Epithelial cell of proximal tubule (primary cell): ENCODE measurements at regions not wholly inside any gene's neighbourhood (a gene's known extent, or its start where the extent isn't known, plus 50 kb on each side); places are given as distances from the start of the nearest gene placed in this dataset.
"Not testable (repeated sequence)": the region's sequence is repeated elsewhere in the genome, so short reads cannot be mapped to it uniquely, and the experiment has no call there.

ENCODE experiments used
- DNase-seq: peaks from one replicate; pipeline ENCODE4 v3.0.0-alpha.2; 2011; ENCODE audit warnings: low read depth
- H3K4me3 ChIP-seq: 2 replicates; pipeline ENCODE4 v1.5.1; 2011; ENCODE audit warnings: low read depth, mild to moderate bottlenecking, low read length

GRCh38 chr2:87280596-87281355 lies 259.1 kb upstream of the PLGLB1 start:
- not testable (repeated sequence) for H3K4me3 ChIP-seq, DNase-seq

GRCh38 chr2:87283735-87284470 lies 262.3 kb upstream of the PLGLB1 start:
- H3K4me3 ChIP-seq, DNase-seq: not testable (repeated sequence)

- DNase-seq: not testable (repeated sequence)
Measured at GRCh38 chr2:87284471-87284772, 262.8 kb upstream of the PLGLB1 start.

GRCh38 chr2:87285139-87285538 lies 263.5 kb upstream of the PLGLB1 start:
- DNase-seq, H3K4me3 ChIP-seq: not testable (repeated sequence)

More at GRCh38 chr2:87284471-87284772, 262.8 kb upstream of the PLGLB1 start:
- H3K4me3 ChIP-seq: not testable (repeated sequence)

GRCh38 chr2:87290566-87291307 lies 269.1 kb upstream of the PLGLB1 start:
- not testable (repeated sequence) for DNase-seq, H3K4me3 ChIP-seq

GRCh38 chr2:87291400-87292200 lies 270.0 kb upstream of the PLGLB1 start:
- not testable (repeated sequence) for DNase-seq, H3K4me3 ChIP-seq

GRCh38 chr2:87293931-87294594 lies 272.4 kb upstream of the PLGLB1 start:
- not testable (repeated sequence) for DNase-seq, H3K4me3 ChIP-seq

- H3K4me3 ChIP-seq, DNase-seq: not testable (repeated sequence)
Measured at GRCh38 chr2:87295135-87295534, 273.5 kb upstream of the PLGLB1 start.

- not testable (repeated sequence) for H3K4me3 ChIP-seq, DNase-seq
Measured at GRCh38 chr2:87301349-87301748, 279.7 kb upstream of the PLGLB1 start.

GRCh38 chr2:87301871-87302270 lies 280.2 kb upstream of the PLGLB1 start:
- not testable (repeated sequence) for DNase-seq, H3K4me3 ChIP-seq

- H3K4me3 ChIP-seq, DNase-seq: not testable (repeated sequence)
Measured at GRCh38 chr2:87308621-87309020, 287.0 kb upstream of the PLGLB1 start.

GRCh38 chr2:87309785-87310184 lies 288.1 kb upstream of the PLGLB1 start:
- not testable (repeated sequence) for H3K4me3 ChIP-seq, DNase-seq

- DNase-seq, H3K4me3 ChIP-seq: not testable (repeated sequence)
Measured at GRCh38 chr2:87311896-87312441, 290.3 kb upstream of the PLGLB1 start.

- not testable (repeated sequence) for H3K4me3 ChIP-seq, DNase-seq
Measured at GRCh38 chr2:87314622-87315021, 293.0 kb upstream of the PLGLB1 start.

- H3K4me3 ChIP-seq, DNase-seq: not testable (repeated sequence)
Measured at GRCh38 chr2:87315183-87315902, 293.7 kb upstream of the PLGLB1 start.

- not testable (repeated sequence) for H3K4me3 ChIP-seq, DNase-seq
Measured at GRCh38 chr2:87317193-87317592, 295.5 kb upstream of the PLGLB1 start.

- H3K4me3 ChIP-seq: not testable (repeated sequence)
- DNase-seq: peak; percentile 41
Measured at GRCh38 chr2:87318814-87319491, 297.3 kb upstream of the PLGLB1 start.
